NCI-H1105 (cell line): ENCODE measurements at regions not wholly inside any gene's neighbourhood (a gene's known extent, or its start where the extent isn't known, plus 50 kb on each side); places are given as distances from the start of the nearest gene placed in this dataset.
"Not testable (repeated sequence)": the region's sequence is repeated elsewhere in the genome, so short reads cannot be mapped to it uniquely, and the experiment has no call there.

Source experiments
- DNase-seq: peaks from one replicate; lab custom pipeline; 2025; lab: John Stamatoyannopoulos, UW

- no peak for DNase-seq
These were observed 256.4 kb upstream of the POM121L12 start for GRCh38 chr7:52779004-52779403.

- DNase-seq, result no peak
These were observed 258.2 kb upstream of the POM121L12 start for GRCh38 chr7:52777051-52777822.

GRCh38 chr7:52775876-52776275 lies 259.6 kb upstream of the POM121L12 start:
- DNase-seq, result no peak

- DNase-seq, result no peak
These were observed 264.3 kb upstream of the POM121L12 start for GRCh38 chr7:52771177-52771576.

- no peak for DNase-seq
These were observed 270.8 kb upstream of the POM121L12 start for GRCh38 chr7:52764492-52765169.

- no peak for DNase-seq
These were observed 277.1 kb upstream of the POM121L12 start for GRCh38 chr7:52758356-52758755.

- no peak for DNase-seq
These were observed 281.6 kb upstream of the POM121L12 start for GRCh38 chr7:52753855-52754254.

- no peak for DNase-seq
These were observed 282.5 kb upstream of the POM121L12 start for GRCh38 chr7:52752891-52753290.

GRCh38 chr7:52749880-52750279 lies 285.6 kb upstream of the POM121L12 start:
- DNase-seq, result no peak

GRCh38 chr7:52747817-52748216 lies 287.6 kb upstream of the POM121L12 start:
- DNase-seq, result no peak

GRCh38 chr7:52741670-52742290 lies 293.7 kb upstream of the POM121L12 start:
- no peak for DNase-seq

- DNase-seq, result no peak
These were observed 299.8 kb upstream of the POM121L12 start for GRCh38 chr7:52735656-52736055.

GRCh38 chr7:52728683-52729082 lies 306.8 kb upstream of the POM121L12 start:
- not testable (repeated sequence) for DNase-seq

GRCh38 chr7:52727632-52728031 lies 307.8 kb upstream of the POM121L12 start:
- no peak for DNase-seq

- DNase-seq, result no peak
These were observed 308.4 kb upstream of the POM121L12 start for GRCh38 chr7:52726986-52727385.

- DNase-seq, result no peak
These were observed 308.9 kb upstream of the POM121L12 start for GRCh38 chr7:52726493-52726892.

GRCh38 chr7:52723606-52724005 lies 311.8 kb upstream of the POM121L12 start:
- DNase-seq, result no peak

- no peak for DNase-seq
These were observed 314.6 kb upstream of the POM121L12 start for GRCh38 chr7:52720856-52721255.

- peak; percentile 11 for DNase-seq
These were observed 315.8 kb upstream of the POM121L12 start for GRCh38 chr7:52719677-52720076.

- DNase-seq, result no peak
These were observed 319.7 kb upstream of the POM121L12 start for GRCh38 chr7:52715701-52716100.

- DNase-seq, result no peak
These were observed 322.5 kb upstream of the POM121L12 start for GRCh38 chr7:52712938-52713337.

GRCh38 chr7:52711951-52712350 lies 323.5 kb upstream of the POM121L12 start:
- DNase-seq, result no peak

- DNase-seq, result no peak
These were observed 326.6 kb upstream of the POM121L12 start for GRCh38 chr7:52708846-52709245.
